Astrocyte (in vitro differentiated cells and primary cell): ENCODE measurements at regions not wholly inside any gene's neighbourhood (a gene's known extent, or its start where the extent isn't known, plus 50 kb on each side); places are given as distances from the start of the nearest gene placed in this dataset.

Experiments
- DNase-seq: peaks from one replicate; pipeline ENCODE4 v3.0.0-alpha.2; 2010; ENCODE audit warnings: low read depth
- FAIRE-seq: peaks from 2 replicates; lab custom pipeline; 2011; peaks lifted over from hg19 to GRCh38; lab: Jason Lieb, UNC
- H2AFZ ChIP-seq: 2 replicates; pipeline ENCODE4 v1.6.0; 2012; ENCODE audit warnings: low read depth, low read length, inconsistent platforms
- H3K27ac ChIP-seq: 2 replicates; pipeline ENCODE4 v1.5.1; 2011; ENCODE audit warnings: low read depth, low read length, inconsistent platforms
- H3K27me3 ChIP-seq: 2 replicates; pipeline ENCODE4 v1.6.0; 2011; ENCODE audit warnings: low read length, inconsistent platforms; ENCODE audit not compliant: insufficient read depth
- H3K36me3 ChIP-seq: 2 replicates; pipeline ENCODE4 v1.5.1; 2011; ENCODE audit warnings: low read length, inconsistent platforms; ENCODE audit not compliant: insufficient read depth
- H3K4me1 ChIP-seq: 2 replicates; pipeline ENCODE4 v1.5.1; 2011; ENCODE audit warnings: low read length, inconsistent platforms; ENCODE audit not compliant: insufficient read depth
- H3K4me2 ChIP-seq: 2 replicates; pipeline ENCODE4 v1.6.0; 2012; ENCODE audit warnings: low read length, inconsistent platforms
- H3K4me3 ChIP-seq: 2 replicates; pipeline ENCODE4 v1.5.1; 2011; ENCODE audit warnings: low read depth, mild to moderate bottlenecking, low read length, inconsistent platforms; ENCODE audit not compliant: insufficient read depth
- H3K79me2 ChIP-seq: 2 replicates; pipeline ENCODE4 v1.6.0; 2012; ENCODE audit warnings: mild to moderate bottlenecking, low read length, inconsistent platforms; ENCODE audit not compliant: insufficient read depth
- H3K9ac ChIP-seq: 2 replicates; pipeline ENCODE4 v1.6.0; 2012; ENCODE audit warnings: mild to moderate bottlenecking, low read length, inconsistent platforms
- H3K9me3 ChIP-seq: 2 replicates; pipeline ENCODE4 v1.5.1; 2012; ENCODE audit warnings: low read depth, mild to moderate bottlenecking, low read length, inconsistent platforms; ENCODE audit not compliant: insufficient read depth
- H4K20me1 ChIP-seq: 2 replicates; pipeline ENCODE4 v1.6.0; 2012; ENCODE audit warnings: low read length, inconsistent platforms; ENCODE audit not compliant: insufficient read depth
- H3K27ac Mint-ChIP-seq: one replicate; pipeline ENCODE4 v1.8.0; 2021; ENCODE audit warnings: mild to moderate bottlenecking, mixed read lengths; ENCODE audit not compliant: unreplicated experiment
- H3K27me3 Mint-ChIP-seq: one replicate; pipeline ENCODE4 v1.8.0; 2021; ENCODE audit warnings: low read depth, mixed read lengths; ENCODE audit not compliant: unreplicated experiment
- H3K36me3 Mint-ChIP-seq: one replicate; pipeline ENCODE4 v1.8.0; 2021; ENCODE audit warnings: low read depth, mixed read lengths; ENCODE audit not compliant: unreplicated experiment
- H3K4me1 Mint-ChIP-seq: one replicate; pipeline ENCODE4 v1.8.0; 2021; ENCODE audit warnings: low read depth, mixed read lengths; ENCODE audit not compliant: unreplicated experiment
- H3K4me3 Mint-ChIP-seq: one replicate; pipeline ENCODE4 v1.8.0; 2021; ENCODE audit warnings: mild to moderate bottlenecking, moderate library complexity, mixed read lengths; ENCODE audit not compliant: unreplicated experiment
- H3K9me3 Mint-ChIP-seq: one replicate; pipeline ENCODE4 v1.8.0; 2021; ENCODE audit warnings: mild to moderate bottlenecking, mixed read lengths; ENCODE audit not compliant: unreplicated experiment
- EZH2 ChIP-seq: IDR thresholded peaks from 2 replicates; pipeline ENCODE4 v1.6.1; 2012; ENCODE audit warnings: mild to moderate bottlenecking, low read length, inconsistent platforms; ENCODE audit not compliant: insufficient read depth
- TF ChIP-seq, protein P1 (sequence below): IDR thresholded peaks from 2 replicates; pipeline ENCODE4 v1.5.1; 2011; ENCODE audit warnings: low read depth, mild to moderate bottlenecking, inconsistent platforms, low read length, moderate library complexity; ENCODE audit not compliant: insufficient read depth

- H3K36me3 Mint-ChIP-seq: no peaks in the 10 kb centered on the region
- FAIRE-seq (no peak), DNase-seq (no peak)
- no peaks in the 10 kb centered on the region for H3K36me3 ChIP-seq
- H3K27me3 ChIP-seq: no peaks in the 10 kb centered on the region
- no peak overlapping the region for H3K27ac Mint-ChIP-seq
- H3K9me3 ChIP-seq: no peaks in the 10 kb centered on the region
- no peaks in the 10 kb centered on the region for H3K27me3 Mint-ChIP-seq
- H3K79me2 ChIP-seq: no peaks in the 10 kb centered on the region
- H4K20me1 ChIP-seq: no peaks in the 10 kb centered on the region
- no peak overlapping the region for H3K4me3 Mint-ChIP-seq
- H3K27ac ChIP-seq: no peak overlapping the region
- H3K4me3 ChIP-seq: no peak overlapping the region
- no peaks in the 10 kb centered on the region for H3K4me1 Mint-ChIP-seq
- no peaks in the 10 kb centered on the region for H3K9me3 Mint-ChIP-seq
- TF ChIP-seq, protein P1, sequence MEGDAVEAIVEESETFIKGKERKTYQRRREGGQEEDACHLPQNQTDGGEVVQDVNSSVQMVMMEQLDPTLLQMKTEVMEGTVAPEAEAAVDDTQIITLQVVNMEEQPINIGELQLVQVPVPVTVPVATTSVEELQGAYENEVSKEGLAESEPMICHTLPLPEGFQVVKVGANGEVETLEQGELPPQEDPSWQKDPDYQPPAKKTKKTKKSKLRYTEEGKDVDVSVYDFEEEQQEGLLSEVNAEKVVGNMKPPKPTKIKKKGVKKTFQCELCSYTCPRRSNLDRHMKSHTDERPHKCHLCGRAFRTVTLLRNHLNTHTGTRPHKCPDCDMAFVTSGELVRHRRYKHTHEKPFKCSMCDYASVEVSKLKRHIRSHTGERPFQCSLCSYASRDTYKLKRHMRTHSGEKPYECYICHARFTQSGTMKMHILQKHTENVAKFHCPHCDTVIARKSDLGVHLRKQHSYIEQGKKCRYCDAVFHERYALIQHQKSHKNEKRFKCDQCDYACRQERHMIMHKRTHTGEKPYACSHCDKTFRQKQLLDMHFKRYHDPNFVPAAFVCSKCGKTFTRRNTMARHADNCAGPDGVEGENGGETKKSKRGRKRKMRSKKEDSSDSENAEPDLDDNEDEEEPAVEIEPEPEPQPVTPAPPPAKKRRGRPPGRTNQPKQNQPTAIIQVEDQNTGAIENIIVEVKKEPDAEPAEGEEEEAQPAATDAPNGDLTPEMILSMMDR: no peak
- no peak overlapping the region for H3K4me2 ChIP-seq
- peaks cover 4% of the 10 kb centered on the region for H3K4me1 ChIP-seq
- H2AFZ ChIP-seq: no peak overlapping the region
- no peak overlapping the region for H3K9ac ChIP-seq
Observed at GRCh38 chr4:125262502-125262901, 52.3 kb upstream of the FAT4 start.

GRCh38 chr4:125262079-125262478, 52.7 kb upstream of the FAT4 start:
- Mint-ChIP-seq H3K27ac (no peak overlapping the region), H3K9me3 (no peaks in the 10 kb centered on the region), H3K4me3 (no peak overlapping the region), H3K27me3 (no peaks in the 10 kb centered on the region), H3K36me3 (no peaks in the 10 kb centered on the region), H3K4me1 (no peaks in the 10 kb centered on the region)
- H3K27me3 ChIP-seq: no peaks in the 10 kb centered on the region
- no peak overlapping the region for H3K27ac ChIP-seq
- no peaks in the 10 kb centered on the region for H3K36me3 ChIP-seq
- H3K9me3 ChIP-seq: no peaks in the 10 kb centered on the region
- no peak overlapping the region for H3K9ac ChIP-seq
- no peak overlapping the region for H2AFZ ChIP-seq
- H3K4me3 ChIP-seq: no peak overlapping the region
- no peaks in the 10 kb centered on the region for H3K79me2 ChIP-seq
- H4K20me1 ChIP-seq: no peaks in the 10 kb centered on the region
- DNase-seq (no peak), FAIRE-seq (no peak)
- H3K4me1 ChIP-seq: peaks cover 1% of the 10 kb centered on the region
- no peak overlapping the region for H3K4me2 ChIP-seq
- TF ChIP-seq EZH2: no peak
- TF ChIP-seq, protein P1: no peak

- Mint-ChIP-seq H3K4me3 (no peak overlapping the region), H3K27ac (no peak overlapping the region)
- DNase-seq: peak; percentile 40
Observed at GRCh38 chr4:125254106-125254505, 60.6 kb upstream of the FAT4 start.

More at GRCh38 chr4:125254106-125254505, 60.6 kb upstream of the FAT4 start:
- no peak overlapping the region for H3K27ac ChIP-seq
- no peaks in the 10 kb centered on the region for H3K4me1 Mint-ChIP-seq
- H2AFZ ChIP-seq: no peak overlapping the region
- H3K4me2 ChIP-seq: no peak overlapping the region
- no peaks in the 10 kb centered on the region for H3K4me1 ChIP-seq
- H3K79me2 ChIP-seq: no peaks in the 10 kb centered on the region
- no peak overlapping the region for H3K4me3 ChIP-seq
- no peaks in the 10 kb centered on the region for H3K9me3 ChIP-seq
- H3K27me3 ChIP-seq: no peaks in the 10 kb centered on the region
- TF ChIP-seq, protein P1: no peak
- peaks cover 2% of the 10 kb centered on the region for H3K9me3 Mint-ChIP-seq
- no peak for FAIRE-seq
- no peaks in the 10 kb centered on the region for H3K36me3 Mint-ChIP-seq
- no peaks in the 10 kb centered on the region for H3K27me3 Mint-ChIP-seq
- H4K20me1 ChIP-seq: no peaks in the 10 kb centered on the region
- no peak overlapping the region for H3K9ac ChIP-seq
- no peaks in the 10 kb centered on the region for H3K36me3 ChIP-seq
